K562 (cell line): ENCODE measurements at regions not wholly inside any gene's neighbourhood (a gene's known extent, or its start where the extent isn't known, plus 50 kb on each side); places are given as distances from the start of the nearest gene placed in this dataset.

Source experiments
- ATAC-seq: fragments of 200-7000 bp; cut with Tn5 transposase; 3 replicates; pipeline ENCODE4 v1.9.1; 2020; ENCODE audit warnings: moderate library complexity
- BruUV-seq: library from RNA; stranded (reverse); fragments of 400-500 nt; replicated peaks from 2 replicates; lab custom pipeline; 2021; lab: Mats Ljungman, UMichigan
- CTCF ChIA-PET: fragments of 300-600 bp; formaldehyde crosslinking; extraction: SDS; loops from one replicate; lab custom pipeline; 2021; ENCODE audit warnings: low intra/inter-chr PET ratio; lab: Yijun Ruan, JAX
- POLR2A ChIA-PET: fragments of 300-600, 350-650 bp; sonication (Branson Sonifier 250); formaldehyde crosslinking; extraction: SDS; loops from one replicate; lab custom pipeline; 2021; ENCODE audit warnings: antibody characterized with exemption, inconsistent platforms; lab: Yijun Ruan, JAX
- DNase-seq, 4 experiments: peaks; one replicate each; pipeline versions ENCODE4 v3.0.0 to v3.0.0-alpha.2; 2011 to 2018; ENCODE audit warnings: low spot score in 3 of 4, mixed read lengths in 3 of 4; ENCODE audit errors: extremely low read depth in 1 of 4
- FAIRE-seq: peaks from 2 replicates; lab custom pipeline; 2011; peaks lifted over from hg19 to GRCh38; lab: Jason Lieb, UNC
- H2AFZ ChIP-seq: 2 replicates; pipeline ENCODE4 v1.6.0; 2011; ENCODE audit warnings: low read depth, low read length, control low read depth, inconsistent platforms
- H3K27ac ChIP-seq: fragments of 200-600 bp; 3 replicates; pipeline ENCODE4 v1.8.0; 2011; ENCODE audit warnings: low read depth, mild to moderate bottlenecking, control low read depth, inconsistent platforms, low read length, moderate library complexity, mixed read lengths; ENCODE audit errors: extremely low read depth
- H3K27me3 ChIP-seq, 2 experiments: fragments of 300-600 bp in 1 of 2; 2 replicates in 1 of 2; 3 replicates in 1 of 2; pipeline versions ENCODE4 v1.6.0 to v1.8.0; 2011; ENCODE audit warnings: inconsistent platforms in 2 of 2, low read length in 2 of 2, mild to moderate bottlenecking in 1 of 2, mixed read lengths in 1 of 2, moderate library complexity in 1 of 2; ENCODE audit not compliant: control insufficient read depth in 2 of 2, insufficient read depth in 2 of 2
- H3K36me3 ChIP-seq: fragments of 300-600 bp; 3 replicates; pipeline ENCODE4 v1.8.0; 2011; ENCODE audit warnings: mild to moderate bottlenecking, low read length, inconsistent platforms; ENCODE audit not compliant: control insufficient read depth, insufficient read depth
- H3K4me1 ChIP-seq, 2 experiments: fragments of 200-600 bp in 1 of 2; replicated peaks in 1 of 2; 2 replicates in 1 of 2; 3 replicates in 1 of 2; pipeline versions ENCODE4 v1.5.1 to v1.8.0; 2011; ENCODE audit warnings: inconsistent platforms in 2 of 2, low read length in 2 of 2, mild to moderate bottlenecking in 1 of 2, mixed read lengths in 1 of 2, moderate library complexity in 1 of 2; ENCODE audit not compliant: control insufficient read depth in 2 of 2, insufficient read depth in 2 of 2
- H3K4me2 ChIP-seq: 2 replicates; pipeline ENCODE4 v1.6.1; 2011; ENCODE audit warnings: low read length, control low read depth, inconsistent platforms, mixed read lengths; ENCODE audit not compliant: insufficient read depth
- H3K4me3 ChIP-seq: fragments of 200-600 bp; sonication (generic), shearing (Covaris generic); 2 replicates; pipeline ENCODE4 v1.5.1; 2016; ENCODE audit warnings: control low read depth, inconsistent platforms
- H3K79me2 ChIP-seq: fragments of 200-600 bp; 3 replicates; pipeline ENCODE4 v1.8.0; 2011; ENCODE audit warnings: low read length, inconsistent platforms; ENCODE audit not compliant: control insufficient read depth, insufficient read depth
- H3K9ac ChIP-seq, 2 experiments: 2 replicates each; pipeline versions ENCODE4 v1.6.0 to v1.6.1; 2011; ENCODE audit warnings: low read depth in 2 of 2, low read length in 2 of 2, control low read depth in 1 of 2, inconsistent platforms in 1 of 2, mild to moderate bottlenecking in 1 of 2, mixed read lengths in 1 of 2; ENCODE audit not compliant: insufficient read depth in 1 of 2
- H3K9me1 ChIP-seq: one replicate; pipeline ENCODE4 v1.6.0; 2011; ENCODE audit warnings: inconsistent platforms, mild to moderate bottlenecking, low read length, moderate library complexity; ENCODE audit not compliant: control insufficient read depth, insufficient read depth
- H3K9me3 ChIP-seq: replicated peaks from 2 replicates; pipeline ENCODE4 v1.5.1; 2011; ENCODE audit warnings: low read depth, low read length, inconsistent platforms; ENCODE audit not compliant: control insufficient read depth, insufficient read depth
- H4K20me1 ChIP-seq: replicated peaks from 2 replicates; pipeline ENCODE4 v1.6.1; 2011; ENCODE audit warnings: low read length, inconsistent platforms, mixed read lengths; ENCODE audit not compliant: control insufficient read depth, insufficient read depth
- ARID3A ChIP-seq: IDR thresholded peaks from 2 replicates; pipeline ENCODE4 v1.6.1; 2012; ENCODE audit warnings: low read depth, low read length, improper control_type of control experiment, borderline replicate concordance
- HOMEZ ChIP-seq: fragments of 250-450 bp; sonication (Bioruptor Pico); IDR thresholded peaks from 2 replicates; pipeline ENCODE4 v1.4.0; 2020; ENCODE audit warnings: mild to moderate bottlenecking, moderate library complexity
- KAT2B ChIP-seq: IDR thresholded peaks from one replicate; pipeline ENCODE4 v1.6.1; 2012; ENCODE audit warnings: low read depth, mild to moderate bottlenecking, control low read depth, inconsistent platforms, low read length, moderate library complexity
- KLF1 ChIP-seq: fragments of 450-650 bp; IDR thresholded peaks from 2 replicates; pipeline ENCODE4 v1.6.1; 2016; ENCODE audit warnings: missing genetic modification characterization, missing compliant biosample characterization
- NCOR1 ChIP-seq: fragments of 450-650 bp; IDR thresholded peaks from 2 replicates; pipeline ENCODE4 v1.6.1; 2016; ENCODE audit warnings: mild to moderate bottlenecking, moderate library complexity
- NEUROD1 ChIP-seq: fragments of 150-350 bp; IDR thresholded peaks from 2 replicates; pipeline ENCODE4 v1.6.1; 2014; ENCODE audit warnings: borderline replicate concordance, low read length, low read depth; ENCODE audit not compliant: partially characterized antibody
- NRF1 ChIP-seq, 2 experiments: fragments of 450-650 bp; IDR thresholded peaks in 1 of 2; conservative IDR thresholded peaks in 1 of 2; 2 replicates each; pipeline ENCODE4 v1.6.1; 2014; ENCODE audit warnings: mild to moderate bottlenecking in 2 of 2
- PRPF4 ChIP-seq: fragments of 200-400 bp; formaldehyde crosslinking; IDR thresholded peaks from one replicate; pipeline ENCODE4 v1.6.1; 2017; ENCODE audit warnings: low read length, low read depth, mild to moderate bottlenecking; ENCODE audit not compliant: insufficient read depth, poor library complexity, severe bottlenecking
- RUNX1 ChIP-seq: sonication (generic); IDR thresholded peaks from 2 replicates; pipeline ENCODE4 v1.6.1; 2016; ENCODE audit warnings: antibody characterized with exemption, low read depth
- SIN3B ChIP-seq: fragments of 450-650 bp; IDR thresholded peaks from 2 replicates; pipeline ENCODE4 v1.6.1; 2017; ENCODE audit warnings: low read depth, mild to moderate bottlenecking, moderate library complexity
- SRSF7 ChIP-seq: fragments of 200-400 bp; formaldehyde crosslinking; optimal IDR thresholded peaks from 2 replicates; pipeline ENCODE3; 2017; ENCODE audit warnings: mild to moderate bottlenecking, low read depth, low read length
- TAF7 ChIP-seq: fragments of 450-650 bp; IDR thresholded peaks from 2 replicates; pipeline ENCODE4 v1.6.1; 2016; ENCODE audit warnings: missing genetic modification characterization, missing compliant biosample characterization
- TCF7L2 ChIP-seq: fragments of 150-350 bp; IDR thresholded peaks from 2 replicates; pipeline ENCODE4 v1.6.1; 2016; ENCODE audit warnings: low read depth, mild to moderate bottlenecking, low read length, moderate library complexity
- TCFL5 ChIP-seq: fragments of 250-450 bp; sonication (Bioruptor Pico); conservative IDR thresholded peaks from 2 replicates; pipeline ENCODE4 v1.6.1; 2021; ENCODE audit warnings: mild to moderate bottlenecking, moderate library complexity, matching md5 sums
- TSC22D4 ChIP-seq: fragments of 450-650 bp; IDR thresholded peaks from 2 replicates; pipeline ENCODE4 v1.6.1; 2016; ENCODE audit warnings: missing genetic modification characterization, missing biosample characterization, control low read depth
- ZBTB34 ChIP-seq: fragments of 250-450 bp; sonication (Bioruptor Pico); IDR thresholded peaks from 2 replicates; pipeline ENCODE4 v1.8.0; 2021; ENCODE audit warnings: mild to moderate bottlenecking, moderate library complexity
- ZNF511 ChIP-seq: sonication (generic); formaldehyde crosslinking; IDR thresholded peaks from 2 replicates; pipeline ENCODE4 v1.8.0; 2022; ENCODE audit warnings: mild to moderate bottlenecking, missing genetic modification reagents
- ZNF589 ChIP-seq: fragments of 200-800 bp; sonication (Bioruptor generic); IDR thresholded peaks from 2 replicates; pipeline ENCODE4 v1.6.1; 2016; ENCODE audit warnings: low read depth, missing genetic modification characterization, missing compliant biosample characterization
- WGBS: fragments of 100-300 bp; shearing (Covaris generic); methylation state at CpG from one replicate; pipeline ENCODE4 v1.1.6; 2016; ENCODE audit warnings: low coverage, mixed read lengths; ENCODE audit not compliant: insufficient coverage; ENCODE audit errors: missing lambda C conversion rate; 5-methylcytosine and 5-hydroxymethylcytosine counted together
- in situ Hi-C: fragments of 300-500 bp; cut with MboI; formaldehyde crosslinking; loops from 4 replicates; pipeline ENCODE4 v1.15.0; 2018; ENCODE audit warnings: inconsistent platforms, mixed read lengths
- intact Hi-C: fragments of 100-400 bp; cut with micrococcal nuclease; formaldehyde crosslinking; loops from 2 replicates; pipeline ENCODE4 v1.14.2; 2022

DNA sequence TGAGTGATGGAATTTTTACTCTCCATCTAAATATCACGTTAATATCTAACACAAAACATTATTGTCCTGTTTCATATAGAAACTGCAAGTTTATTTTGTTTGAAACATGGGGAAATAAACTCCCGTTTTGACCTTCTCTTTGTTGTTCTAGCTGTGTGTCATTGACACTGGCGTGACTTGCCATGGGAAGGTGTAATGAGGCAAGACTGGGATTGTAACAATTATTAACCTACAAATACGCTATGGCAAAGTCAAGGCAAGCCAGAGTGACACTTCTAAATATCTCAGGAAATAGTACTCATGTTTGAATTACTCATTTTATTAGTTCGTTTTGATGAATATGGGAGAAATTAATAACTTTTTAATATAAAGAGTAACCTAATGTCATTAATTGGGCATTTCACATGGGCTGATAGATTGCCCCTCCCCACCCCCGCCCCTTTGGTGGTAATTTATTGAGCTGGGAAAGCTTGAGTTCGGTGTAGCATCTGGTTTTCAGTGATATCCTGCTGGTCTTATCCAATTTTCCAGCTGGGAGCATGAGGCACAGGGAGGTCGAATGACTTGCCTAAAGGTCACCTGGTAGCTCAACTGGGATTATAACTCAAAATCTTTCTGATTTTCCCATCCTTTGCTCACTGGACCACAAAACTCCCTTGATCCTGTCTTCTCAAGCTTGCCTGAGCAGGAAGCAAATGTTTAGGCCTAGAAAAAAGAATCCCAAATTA lies 380.6 kb upstream of the JAG1 start:
- POLR2A ChIA-PET = no interaction called here
- no peak overlapping the region for H3K4me3 ChIP-seq
- H3K9me1 ChIP-seq = no peaks in the 10 kb centered on the region
- H4K20me1 ChIP-seq = no peaks in the 10 kb centered on the region
- DNase-seq (no peak), FAIRE-seq (no peak), ATAC-seq (no peak)
- H3K4me1 ChIP-seq = no peaks in the 10 kb centered on the region
- CTCF ChIA-PET = no interaction called here
- H3K27me3 ChIP-seq = no peaks in the 10 kb centered on the region
- no TSS peak for BruUV-seq
- no peak overlapping the region for H2AFZ ChIP-seq
- H3K27ac ChIP-seq = no peak overlapping the region
- H3K9ac ChIP-seq = no peak overlapping the region
- H3K4me2 ChIP-seq = no peak overlapping the region
- H3K36me3 ChIP-seq = no peaks in the 10 kb centered on the region
- in situ Hi-C loops = no loop called here
- intact Hi-C loops = no loop called here
- H3K79me2 ChIP-seq = no peaks in the 10 kb centered on the region
- no peaks in the 10 kb centered on the region for H3K9me3 ChIP-seq
- WGBS = 1% methylated on average over 8 of the region's 8 CpGs
- TF ChIP-seq ARID3A = no peak
- TF ChIP-seq SRSF7 = no peak
- TF ChIP-seq ZNF511 (CRISPR knock-in tag) = no peak
- no peak for TF ChIP-seq ZBTB34 (CRISPR knock-in tag)
- TF ChIP-seq PRPF4 = no peak
- no peak for TF ChIP-seq NRF1 (conservative IDR thresholded peaks at IDR 0.05 in 1 of 2, IDR thresholded peaks at IDR 0.05 in 1 of 2)
- TF ChIP-seq NEUROD1 = no peak
- TF ChIP-seq NCOR1 = no peak
- no peak for TF ChIP-seq RUNX1
- no peak for TF ChIP-seq SIN3B
- TF ChIP-seq KLF1 (tag) = no peak
- TF ChIP-seq TCF7L2 = no peak
- TF ChIP-seq KAT2B = no peak
- TF ChIP-seq TSC22D4 (tag) = no peak
- TF ChIP-seq TCFL5 = no peak
- no peak for TF ChIP-seq TAF7 (tag)
- no peak for TF ChIP-seq ZNF589 (CRISPR knock-in tag)
- no peak for TF ChIP-seq HOMEZ (CRISPR knock-in tag)
